Skeletal muscle cell (primary cell): ENCODE measurements at regions not wholly inside any gene's neighbourhood (a gene's known extent, or its start where the extent isn't known, plus 50 kb on each side); places are given as distances from the start of the nearest gene placed in this dataset.
"Not testable (repeated sequence)": the region's sequence is repeated elsewhere in the genome, so short reads cannot be mapped to it uniquely, and the experiment has no call there.

ENCODE experiments used
- DNase-seq: peaks from one replicate; pipeline ENCODE4 v3.0.0-alpha.2; 2010; ENCODE audit warnings: low read depth
- H3K4me3 ChIP-seq: 2 replicates; pipeline ENCODE4 v1.5.1; 2011; ENCODE audit warnings: low read depth, mild to moderate bottlenecking, control low read depth, low read length, moderate library complexity

- DNase-seq, H3K4me3 ChIP-seq: not testable (repeated sequence)
Observed at GRCh38 chr4:121616449-121616848, 80.3 kb downstream of the ANXA5 start.

DNA sequence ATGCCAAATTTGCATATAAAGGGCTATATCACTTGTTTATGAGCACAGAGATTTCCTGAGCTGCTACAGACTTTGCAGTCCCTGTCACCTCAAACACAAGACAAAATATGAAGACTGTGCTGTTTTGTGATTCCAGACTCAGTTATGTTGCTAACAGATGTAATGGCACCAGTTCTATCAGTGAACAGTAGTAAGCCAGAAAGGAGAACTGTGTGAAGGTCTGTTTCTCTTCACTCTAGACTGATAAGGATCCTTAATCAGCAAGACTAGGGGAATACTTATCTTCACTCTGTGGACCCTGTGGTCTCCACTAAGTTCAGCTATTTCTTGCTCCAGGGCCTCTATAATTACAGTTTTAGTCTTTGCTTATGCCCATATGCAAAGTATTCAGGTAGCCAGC, 82.7 kb downstream of the ANXA5 start:
- no peak for DNase-seq
- H3K4me3 ChIP-seq = no peak overlapping the region

DNA sequence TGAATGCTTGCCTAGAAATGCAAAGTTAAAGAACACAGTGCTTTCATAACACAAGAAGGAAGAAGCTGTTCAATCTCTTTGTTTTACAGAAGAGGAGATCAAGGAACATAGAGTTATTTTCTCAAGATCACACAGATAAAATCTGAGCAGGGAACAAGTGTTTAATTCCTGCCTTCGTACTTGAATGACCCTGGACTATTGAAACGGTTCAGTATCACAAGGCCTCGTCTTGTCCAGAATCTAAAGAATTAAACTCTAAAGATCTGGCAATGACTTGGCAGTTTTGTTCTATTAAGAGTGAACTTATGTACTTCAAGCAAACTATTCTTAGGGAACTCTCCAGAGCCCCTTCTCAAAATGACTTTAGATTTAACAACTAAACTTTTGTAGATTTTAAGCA, 97.7 kb downstream of the ANXA5 start:
- H3K4me3 ChIP-seq = no peak overlapping the region
- no peak for DNase-seq

DNA sequence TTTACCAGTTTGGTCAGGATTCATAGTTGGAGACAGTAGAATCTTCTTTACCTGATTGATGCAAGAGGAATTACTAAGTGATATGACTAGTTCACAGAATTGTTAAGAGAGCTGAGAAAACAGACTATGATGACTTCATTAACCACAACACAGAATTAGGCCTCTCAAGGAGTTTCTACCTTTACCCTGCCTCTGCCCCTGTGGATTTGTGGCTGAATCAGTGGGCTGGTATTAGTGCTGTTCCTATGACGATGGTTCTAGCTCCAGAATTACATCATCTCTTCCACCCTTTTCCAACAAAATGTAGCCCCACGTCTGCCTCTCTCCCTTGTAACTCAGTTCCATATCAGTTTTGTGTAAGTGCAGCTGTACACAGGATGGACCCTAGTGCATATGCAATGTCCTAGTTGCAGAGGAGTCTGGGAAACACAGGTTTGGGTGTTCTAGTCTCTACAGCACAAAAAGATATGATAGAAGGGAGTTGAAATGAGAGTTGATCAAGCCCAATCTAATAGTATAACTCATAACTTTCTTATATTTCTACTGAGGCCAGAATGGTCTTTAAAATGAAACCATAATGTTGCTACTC, 99.3 kb downstream of the ANXA5 start:
- no peak overlapping the region for H3K4me3 ChIP-seq
- DNase-seq = peak; percentile 81

DNA sequence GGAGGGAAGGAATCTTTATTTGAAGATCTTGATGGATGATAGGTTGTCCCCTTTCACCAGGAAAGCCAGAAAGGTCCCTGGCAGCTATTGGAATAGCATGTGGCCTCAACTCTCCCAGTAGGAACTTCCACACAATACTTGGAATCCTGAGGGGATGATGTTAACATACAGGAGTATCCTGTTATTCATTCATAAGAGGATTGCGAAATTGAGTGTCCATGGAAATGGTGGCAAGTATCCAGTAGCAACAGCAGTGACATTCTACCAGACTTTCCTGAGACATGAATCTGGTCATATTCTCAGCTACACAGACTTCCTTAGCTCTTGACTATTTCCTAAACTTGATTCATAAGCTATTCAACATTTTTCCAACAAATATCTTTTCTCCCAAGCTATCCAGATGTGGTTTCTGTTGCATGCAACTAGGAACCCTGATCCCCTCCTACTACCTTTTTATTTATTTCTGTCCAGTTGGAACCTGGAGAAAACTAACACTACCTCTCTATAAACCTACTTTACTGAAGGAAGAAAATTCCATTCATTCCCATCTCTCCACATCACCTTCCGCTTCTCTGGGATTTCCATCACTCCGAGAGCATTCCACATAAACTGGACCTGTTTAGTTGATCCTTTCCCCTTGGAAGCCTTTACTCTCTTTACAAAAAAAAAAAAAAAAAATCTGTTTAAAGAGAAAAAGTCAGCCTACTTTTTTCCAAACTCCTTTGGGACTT, 101.8 kb downstream of the ANXA5 start:
- DNase-seq = peak; percentile 60
- no peak overlapping the region for H3K4me3 ChIP-seq

GRCh38 chr4:121593760-121594159, 103.0 kb downstream of the ANXA5 start:
- no peak for DNase-seq
- H3K4me3 ChIP-seq = no peak overlapping the region

GRCh38 chr4:121592257-121592656, 104.5 kb downstream of the ANXA5 start:
- not testable (repeated sequence) for DNase-seq, H3K4me3 ChIP-seq

DNA sequence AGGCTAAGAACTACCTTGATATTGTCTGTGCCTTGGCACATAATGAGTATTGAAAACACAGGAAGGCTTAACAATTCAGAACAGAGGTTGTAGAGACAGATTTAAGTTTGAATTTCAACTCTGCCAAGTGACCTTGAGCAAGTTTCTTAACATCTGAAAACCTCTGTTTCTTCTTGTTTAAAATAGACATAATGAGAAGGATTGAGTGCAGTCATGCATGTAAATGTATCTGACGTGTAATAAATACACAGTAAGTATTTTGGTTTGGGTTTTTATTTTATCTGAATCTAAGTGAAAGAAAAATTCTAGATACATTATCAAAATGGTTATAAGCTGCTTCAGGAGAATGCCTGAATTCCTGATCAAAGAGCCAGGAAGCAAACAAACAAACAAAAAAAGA, 111.9 kb downstream of the ANXA5 start:
- DNase-seq = no peak
- no peak overlapping the region for H3K4me3 ChIP-seq

DNA sequence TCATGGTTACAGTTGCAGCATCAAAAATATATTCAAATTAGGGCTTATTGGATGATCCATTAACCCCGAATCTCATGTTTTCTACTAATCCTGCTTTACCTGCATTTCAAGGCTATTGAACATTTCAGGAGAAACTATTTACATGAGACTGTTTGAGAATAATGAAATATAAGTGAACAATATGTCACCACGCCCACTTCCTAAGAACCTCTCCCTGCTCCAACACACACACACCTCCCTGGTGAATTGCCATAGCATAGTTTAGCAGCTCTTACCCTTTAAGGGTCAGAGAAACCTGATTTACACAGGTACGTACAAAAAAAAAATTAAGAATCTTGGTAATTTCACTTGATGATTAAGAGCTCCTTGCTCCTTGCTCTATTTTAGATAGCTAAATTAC, 113.4 kb downstream of the ANXA5 start:
- no peak for DNase-seq
- no peak overlapping the region for H3K4me3 ChIP-seq

DNA sequence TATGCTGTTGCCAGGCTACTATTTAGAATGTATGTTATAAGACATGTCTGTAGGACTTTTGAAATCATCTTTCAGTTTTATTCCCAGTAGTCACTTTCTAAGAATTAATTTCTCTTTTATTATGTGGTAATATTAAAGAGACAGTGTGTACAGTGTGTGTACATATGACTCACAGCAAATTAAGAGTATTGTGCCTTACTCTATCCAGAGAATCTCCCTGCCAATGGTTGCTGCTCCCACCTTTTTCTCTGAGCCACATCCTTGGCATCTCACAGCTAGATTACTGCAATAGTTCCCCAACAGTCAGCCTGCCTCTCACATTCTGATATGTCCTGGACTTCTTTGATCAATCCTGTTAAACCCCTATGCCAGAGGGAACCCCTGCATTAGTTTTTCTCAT, 114.5 kb downstream of the ANXA5 start:
- no peak overlapping the region for H3K4me3 ChIP-seq
- DNase-seq = no peak

- not testable (repeated sequence) for H3K4me3 ChIP-seq, DNase-seq
Observed at GRCh38 chr4:121575392-121575791, 121.4 kb downstream of the ANXA5 start.

DNA sequence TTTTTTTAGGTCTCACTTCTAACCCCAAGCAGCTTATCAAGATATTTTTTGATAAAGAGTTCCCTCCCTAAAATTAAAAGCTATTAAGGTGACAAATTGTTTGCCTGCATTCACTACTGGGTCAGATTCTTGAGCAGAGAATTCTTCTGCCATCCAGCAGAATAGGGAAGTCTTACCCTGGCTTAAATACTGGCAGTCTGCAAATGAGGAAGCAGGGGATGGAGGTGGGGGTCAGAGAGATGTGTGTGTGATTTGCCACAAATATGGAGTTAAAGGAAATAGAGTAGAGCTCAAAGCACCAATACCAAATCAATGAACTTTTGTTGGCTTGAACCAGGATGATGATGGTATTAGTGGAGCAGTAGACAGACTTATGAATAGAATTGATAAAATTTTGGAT, 122.2 kb downstream of the ANXA5 start:
- DNase-seq = no peak
- H3K4me3 ChIP-seq = no peak overlapping the region

DNA sequence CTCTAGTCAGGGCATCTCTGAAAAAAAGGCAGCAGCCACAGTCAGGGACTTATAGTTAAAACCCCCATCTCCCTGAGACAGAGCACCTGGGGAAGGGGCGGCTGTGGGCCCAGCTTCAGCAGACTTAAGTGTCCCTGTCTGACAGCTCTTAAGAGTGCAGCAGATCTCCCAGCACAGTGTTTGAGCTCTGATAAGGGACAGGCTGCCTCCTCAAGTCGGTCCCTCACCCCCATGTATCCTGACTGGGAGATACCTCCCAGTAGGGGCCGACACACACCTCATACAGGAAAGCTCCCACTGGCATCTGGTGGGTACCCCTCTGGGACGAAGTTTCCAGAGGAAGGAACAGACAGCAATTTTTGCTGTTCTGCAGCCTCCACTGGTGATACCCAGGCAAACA, 129.0 kb downstream of the ANXA5 start:
- H3K4me3 ChIP-seq = no peak overlapping the region
- DNase-seq = no peak

DNA sequence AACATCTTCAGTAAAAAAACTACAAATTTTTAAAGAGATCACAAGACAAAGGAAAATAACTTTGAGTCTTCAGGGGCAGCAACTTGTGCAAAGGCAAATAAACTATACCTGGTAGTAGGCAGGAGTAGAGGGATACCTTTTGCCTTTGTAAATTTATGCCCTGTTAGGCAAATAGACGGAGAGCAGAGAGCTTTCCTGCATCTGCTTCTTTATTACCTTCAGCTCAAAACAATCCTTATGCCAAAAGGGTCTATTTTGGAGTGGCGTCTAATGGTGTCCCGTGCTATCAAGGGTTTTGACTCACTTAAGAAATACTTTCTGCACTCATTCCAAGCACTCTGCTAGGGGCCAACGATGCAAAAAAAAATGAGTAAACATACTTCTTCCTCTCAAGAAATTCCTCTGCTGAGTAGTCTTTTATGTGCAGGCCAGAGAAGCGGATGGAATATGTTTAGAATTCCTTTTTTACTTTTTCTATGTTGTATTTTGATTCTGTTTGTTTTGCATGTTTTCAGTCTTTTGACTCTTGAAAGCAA, 131.9 kb downstream of the ANXA5 start:
- no peak for DNase-seq
- no peak overlapping the region for H3K4me3 ChIP-seq

DNA sequence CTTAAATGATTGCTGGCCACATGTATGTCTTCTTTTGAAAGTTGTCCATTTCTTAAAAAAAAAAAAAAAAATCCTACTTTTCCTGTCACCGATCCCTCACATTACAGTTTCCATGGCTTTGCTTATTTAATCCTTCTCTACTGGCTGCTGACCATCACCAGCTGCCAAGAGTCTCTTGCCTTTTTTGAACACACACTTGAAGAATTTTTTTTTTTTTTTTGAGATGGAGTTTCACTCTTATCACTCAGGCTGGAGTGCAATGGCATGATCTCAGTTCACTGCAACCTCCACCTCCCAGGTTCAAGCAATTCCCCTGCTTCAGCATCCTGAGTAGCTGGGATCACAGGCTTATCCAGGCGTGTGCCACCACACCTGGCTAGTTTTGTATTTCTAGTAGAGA, 134.0 kb downstream of the ANXA5 start:
- no peak for DNase-seq
- no peak overlapping the region for H3K4me3 ChIP-seq

DNA sequence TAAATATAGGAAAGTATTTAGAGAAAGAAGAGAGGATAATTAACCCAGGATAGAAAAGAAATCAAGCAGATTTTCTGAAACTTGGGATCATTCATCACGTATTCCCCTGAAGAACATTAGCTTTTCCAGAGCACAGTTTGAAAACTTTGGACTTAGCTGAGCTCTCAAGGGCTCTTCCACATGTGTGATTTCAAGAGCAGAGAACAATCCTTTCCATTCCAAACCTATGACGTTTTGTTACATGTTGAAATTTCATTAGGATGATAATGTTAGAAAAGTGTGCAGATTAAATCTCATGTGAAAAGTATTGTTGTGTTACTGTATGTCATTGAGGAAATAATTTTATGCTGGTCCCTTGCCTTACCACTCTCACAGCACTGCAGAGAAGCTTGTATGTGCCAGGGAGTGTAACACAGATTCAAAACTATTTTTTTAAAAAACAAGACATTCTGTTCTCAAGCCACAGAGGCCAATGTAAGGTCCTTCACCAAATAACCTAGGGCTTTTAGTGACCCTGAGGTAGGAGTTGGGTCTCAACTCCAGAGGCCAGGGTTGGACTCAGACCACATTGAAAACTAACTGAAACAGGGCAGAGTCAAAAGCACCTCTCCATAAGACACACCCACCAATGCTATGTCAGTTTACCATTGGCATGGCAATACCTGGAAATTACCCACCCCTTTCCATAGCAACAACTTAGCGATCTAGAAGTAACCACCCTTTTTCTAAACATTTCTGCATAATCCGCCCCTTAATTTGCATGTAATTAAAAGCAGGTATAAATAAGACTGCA, 141.3 kb downstream of the ANXA5 start:
- DNase-seq = peak; percentile 60
- no peak overlapping the region for H3K4me3 ChIP-seq

DNA sequence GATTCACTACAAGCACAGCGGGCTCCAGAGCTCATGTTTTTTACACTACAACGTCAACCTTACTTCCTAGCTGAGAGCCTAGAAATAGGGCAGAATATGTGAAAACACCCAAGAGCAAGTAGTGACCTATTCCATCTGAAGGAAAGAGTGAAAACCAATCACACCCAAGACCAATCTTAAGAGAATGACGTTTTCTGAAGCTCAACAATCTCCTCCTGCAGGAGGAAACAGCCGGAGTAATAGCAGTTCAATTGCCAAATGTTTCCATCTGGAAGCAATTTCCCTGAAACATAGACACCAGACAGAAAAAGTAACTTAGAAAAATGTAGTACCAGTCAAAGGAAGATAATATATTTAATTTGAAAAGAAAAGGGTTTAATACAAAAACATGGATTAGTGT, 142.4 kb downstream of the ANXA5 start:
- no peak overlapping the region for H3K4me3 ChIP-seq
- DNase-seq = no peak

DNA sequence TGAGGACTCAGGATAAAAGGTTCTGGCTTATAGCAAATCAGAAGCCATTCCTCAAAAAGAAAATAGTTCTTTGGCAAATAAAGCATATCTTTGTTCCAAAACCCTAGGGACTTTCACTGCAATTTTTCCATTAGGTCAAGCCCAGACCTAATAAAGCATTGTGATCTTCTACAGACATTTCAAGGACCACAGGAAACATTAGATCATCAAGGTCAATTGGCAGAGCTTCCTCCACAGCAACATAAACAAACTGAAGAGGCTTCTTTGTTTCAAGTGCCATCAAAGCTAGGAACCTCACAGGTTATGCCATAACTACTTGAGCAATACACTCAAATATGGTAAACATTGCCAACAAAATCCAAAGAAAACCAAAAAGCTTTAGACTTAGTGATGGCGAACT, 144.9 kb downstream of the ANXA5 start:
- no peak overlapping the region for H3K4me3 ChIP-seq
- DNase-seq = no peak

DNA sequence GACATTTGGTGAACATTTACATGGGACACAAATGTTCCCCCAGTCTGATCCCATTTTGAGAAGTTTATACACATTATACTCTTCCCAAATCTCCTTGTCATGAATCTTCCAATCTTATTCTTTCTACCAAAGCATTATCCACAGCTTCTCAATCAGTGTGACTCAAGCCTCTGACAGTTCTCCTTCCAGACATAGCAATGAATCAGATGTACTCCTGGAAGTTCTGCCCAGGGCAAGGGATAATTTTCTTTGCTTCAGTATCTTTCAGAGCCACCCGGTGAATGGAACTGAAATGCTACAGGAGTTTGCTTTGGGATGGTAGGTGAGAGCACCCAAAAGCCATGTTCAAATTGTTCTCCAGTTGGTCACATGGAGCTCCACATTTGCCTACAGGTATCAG, 145.5 kb downstream of the ANXA5 start:
- no peak overlapping the region for H3K4me3 ChIP-seq
- DNase-seq = no peak

DNA sequence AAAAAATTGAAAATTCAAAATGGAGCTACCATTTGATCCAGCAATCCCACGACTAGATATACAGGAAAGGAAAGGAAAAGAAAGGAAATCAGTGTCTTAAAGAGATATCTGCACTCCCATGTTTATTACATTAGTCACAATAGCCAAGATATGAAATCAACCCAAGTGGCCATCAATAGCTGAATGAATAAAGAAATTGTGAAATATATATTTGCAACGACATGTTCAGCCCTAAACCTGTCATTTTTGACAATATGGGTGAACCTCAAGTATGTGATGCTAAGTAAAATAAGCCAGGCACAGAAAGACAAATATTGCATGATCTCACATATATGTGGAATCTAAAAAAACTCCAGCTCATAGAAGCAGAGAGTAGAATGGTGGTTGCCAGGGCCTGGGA, 155.1 kb downstream of the ANXA5 start:
- DNase-seq = no peak
- no peak overlapping the region for H3K4me3 ChIP-seq
